Heart left ventricle (tissue), 13 donors: ENCODE measurements at regions not wholly inside any gene's neighbourhood (a gene's known extent, or its start where the extent isn't known, plus 50 kb on each side); places are given as distances from the start of the nearest gene placed in this dataset.

Experiments used
- CTCF ChIP-seq, 12 donors: fragments of 200-600 bp; sonication (generic) in 4 of 12; IDR thresholded peaks; one replicate each; pipeline versions ENCODE4 v1.5.0 to v1.8.0; 2018 to 2022; ENCODE audit warnings: antibody characterized with exemption in 12 of 12, mild to moderate bottlenecking in 5 of 12
- POLR2A ChIP-seq, 2 donors: fragments of 450-650 bp; IDR thresholded peaks; one replicate each; pipeline ENCODE4 v1.6.1; 2017; ENCODE audit warnings: antibody characterized with exemption in 2 of 2, mild to moderate bottlenecking in 2 of 2, moderate library complexity in 2 of 2
- donor health status: ischemic (EF 13 %, LVEDD 7.1; RV severe dilation, severe dysfunction).
- donor health status: DM: no; HTN: yes; CAD: no.
- donor health status: DM: no; HTN: no; CAD: no.
- donor health status: ischemic (EF 25% LVEDD 6.9; RV normal size, moderate dysfunction).
- donor health status: ischemic (EF 25% LVEDD 5.7; RV mildly dilated, moderate dysfunction).
- donor health status: ischemic (EF 35%, LVEDD 5.7; RV mildly dilated, moderate dysfunction).
- donor health status: nonischemic (EF 11% LVEDD 7.7; RV severe dilation, severe dysfunction).
- donor health status: DM: yes; HTN: yes; CAD: no.
- donor health status: PGD.
- donor health status: ischemic (EF 29% LVEDD 5.4; RV normal size, mild dysfunction).
- donor health status: nonischemic (EF 23%, LVEDD 6.1; RV moderate dilation, normal function).

- no peak for TF ChIP-seq CTCF (IDR thresholded peaks at IDR 0.05)
- no peak for TF ChIP-seq POLR2A (IDR thresholded peaks at IDR 0.05)
Measured at GRCh38 chr3:145727476-145727875, 433.5 kb downstream of the PLOD2 start.
